Neural progenitor cell (in vitro differentiated cells): ENCODE measurements at regions not wholly inside any gene's neighbourhood (a gene's known extent, or its start where the extent isn't known, plus 50 kb on each side); places are given as distances from the start of the nearest gene placed in this dataset.

Source experiments
- DNase-seq: peaks from one replicate; pipeline ENCODE4 v3.0.0-alpha.2; 2016; ENCODE audit warnings: low spot score
- H2AFZ ChIP-seq: fragments of 200-600 bp; sonication (generic); replicated peaks from 2 replicates; pipeline ENCODE4 v1.6.1; 2016; ENCODE audit warnings: antibody characterized with exemption
- H3F3A ChIP-seq: fragments of 200-600 bp; sonication (generic); 2 replicates; pipeline ENCODE4 v1.6.1; 2016; ENCODE audit warnings: antibody characterized with exemption, low read depth
- H3K27ac ChIP-seq: fragments of 200-600 bp; sonication (generic); 2 replicates; pipeline ENCODE4 v1.5.1; 2016; ENCODE audit warnings: mild to moderate bottlenecking
- H3K27me3 ChIP-seq: fragments of 200-600 bp; sonication (generic); 2 replicates; pipeline ENCODE4 v1.6.1; 2016; ENCODE audit warnings: mild to moderate bottlenecking, moderate library complexity
- H3K36me3 ChIP-seq: fragments of 200-600 bp; sonication (generic); 2 replicates; pipeline ENCODE4 v1.5.1; 2016
- H3K4me1 ChIP-seq: fragments of 200-600 bp; sonication (generic); 2 replicates; pipeline ENCODE4 v1.6.1; 2016; ENCODE audit warnings: mixed run types
- H3K4me2 ChIP-seq: fragments of 200-600 bp; sonication (generic); 2 replicates; pipeline ENCODE4 v1.6.1; 2016
- H3K4me3 ChIP-seq: fragments of 200-600 bp; sonication (generic); 2 replicates; pipeline ENCODE4 v1.5.1; 2016
- H3K79me2 ChIP-seq: fragments of 200-600 bp; sonication (generic); 2 replicates; pipeline ENCODE4 v1.6.1; 2016; ENCODE audit warnings: low read depth
- H3K9ac ChIP-seq: fragments of 200-600 bp; sonication (generic); 2 replicates; pipeline ENCODE4 v1.6.1; 2016
- H3K9me3 ChIP-seq: fragments of 200-600 bp; sonication (generic); 2 replicates; pipeline ENCODE4 v1.5.1; 2016; ENCODE audit warnings: low read depth
- H4K20me1 ChIP-seq: fragments of 200-600 bp; sonication (generic); 2 replicates; pipeline ENCODE4 v1.6.1; 2016; ENCODE audit warnings: low read depth
- H3K27ac Mint-ChIP-seq: 3 replicates; pipeline ENCODE4 v1.8.0; 2021; ENCODE audit warnings: mixed read lengths
- H3K27me3 Mint-ChIP-seq: 2 replicates; pipeline ENCODE4 v1.8.0; 2022; ENCODE audit warnings: low read depth, mild to moderate bottlenecking, inconsistent platforms, moderate library complexity, mixed read lengths; ENCODE audit not compliant: insufficient read depth
- H3K36me3 Mint-ChIP-seq: 3 replicates; pipeline ENCODE4 v1.8.0; 2021; ENCODE audit warnings: mixed read lengths
- H3K4me1 Mint-ChIP-seq: 3 replicates; pipeline ENCODE4 v1.8.0; 2021; ENCODE audit warnings: mixed read lengths
- H3K4me3 Mint-ChIP-seq: 3 replicates; pipeline ENCODE4 v1.8.0; 2021; ENCODE audit warnings: mild to moderate bottlenecking, moderate library complexity, mixed read lengths
- H3K9me3 Mint-ChIP-seq: 3 replicates; pipeline ENCODE4 v1.8.0; 2020; ENCODE audit warnings: mixed read lengths
- CTCF ChIP-seq: fragments of 200-600 bp; sonication (generic); IDR thresholded peaks from 2 replicates; pipeline ENCODE4 v1.5.1; 2017; ENCODE audit warnings: antibody characterized with exemption, mild to moderate bottlenecking
- EZH2 ChIP-seq: fragments of 200-600 bp; sonication (generic); IDR thresholded peaks from 2 replicates; pipeline ENCODE4 v1.6.1; 2017; ENCODE audit warnings: antibody characterized with exemption, mild to moderate bottlenecking, moderate library complexity
- EZH2phosphoT487 ChIP-seq: fragments of 200-600 bp; sonication (generic); IDR thresholded peaks from 2 replicates; pipeline ENCODE4 v1.6.1; 2017; ENCODE audit warnings: antibody characterized with exemption

GRCh38 chr1:209232197-209232596 lies 351.3 kb upstream of the CAMK1G start:
- Histone ChIP-seq H3K4me3 (no peak overlapping the region), H2AFZ (no peak overlapping the region), H3K9me3 (no peaks in the 10 kb centered on the region), H3K27me3 (no peaks in the 10 kb centered on the region), H3K36me3 (no peaks in the 10 kb centered on the region), H3K4me2 (no peak overlapping the region), H3K9ac (no peak overlapping the region), H4K20me1 (no peaks in the 10 kb centered on the region), H3K4me1 (no peaks in the 10 kb centered on the region), H3K27ac (no peak overlapping the region), H3K79me2 (no peaks in the 10 kb centered on the region), H3F3A (no peaks in the 10 kb centered on the region)
- Mint-ChIP-seq H3K27me3 (peaks cover 5% of the 10 kb centered on the region), H3K4me1 (no peaks in the 10 kb centered on the region), H3K27ac (no peak overlapping the region), H3K9me3 (peaks cover 17% of the 10 kb centered on the region), H3K36me3 (no peaks in the 10 kb centered on the region), H3K4me3 (no peak overlapping the region)
- TF ChIP-seq EZH2phosphoT487 (no peak), CTCF (no peak), EZH2 (no peak)
- DNase-seq, result no peak

- Histone ChIP-seq H3K9ac (no peak overlapping the region), H3K4me3 (no peak overlapping the region), H3F3A (no peaks in the 10 kb centered on the region), H3K27ac (no peak overlapping the region), H3K9me3 (no peaks in the 10 kb centered on the region), H3K79me2 (no peaks in the 10 kb centered on the region), H3K36me3 (no peaks in the 10 kb centered on the region), H2AFZ (no peak overlapping the region), H3K4me1 (no peaks in the 10 kb centered on the region), H3K27me3 (no peaks in the 10 kb centered on the region), H4K20me1 (no peaks in the 10 kb centered on the region), H3K4me2 (no peak overlapping the region)
- DNase-seq, result no peak
- H3K4me1 Mint-ChIP-seq, result no peaks in the 10 kb centered on the region
- H3K27me3 Mint-ChIP-seq, result peaks cover 5% of the 10 kb centered on the region
- no peaks in the 10 kb centered on the region for H3K36me3 Mint-ChIP-seq
- peaks cover 17% of the 10 kb centered on the region for H3K9me3 Mint-ChIP-seq
- TF ChIP-seq EZH2 (no peak), EZH2phosphoT487 (no peak), CTCF (no peak)
- H3K4me3 Mint-ChIP-seq, result no peak overlapping the region
- no peak overlapping the region for H3K27ac Mint-ChIP-seq
Measured at GRCh38 chr1:209232759-209233158, 350.8 kb upstream of the CAMK1G start.

GRCh38 chr1:209235166-209235565 lies 348.3 kb upstream of the CAMK1G start:
- Histone ChIP-seq H3K4me1 (no peaks in the 10 kb centered on the region), H3K9me3 (no peaks in the 10 kb centered on the region), H3K36me3 (no peaks in the 10 kb centered on the region), H3K27me3 (no peaks in the 10 kb centered on the region), H4K20me1 (no peaks in the 10 kb centered on the region), H3K4me2 (no peak overlapping the region), H3K4me3 (no peak overlapping the region), H3K79me2 (no peaks in the 10 kb centered on the region), H3K27ac (no peak overlapping the region), H3K9ac (no peak overlapping the region), H2AFZ (no peak overlapping the region), H3F3A (no peaks in the 10 kb centered on the region)
- H3K36me3 Mint-ChIP-seq, result no peaks in the 10 kb centered on the region
- no peak overlapping the region for H3K27ac Mint-ChIP-seq
- H3K9me3 Mint-ChIP-seq, result peaks cover 16% of the 10 kb centered on the region
- TF ChIP-seq EZH2phosphoT487, result no peak
- TF ChIP-seq CTCF, result no peak
- H3K4me3 Mint-ChIP-seq, result no peak overlapping the region
- peaks cover 5% of the 10 kb centered on the region for H3K27me3 Mint-ChIP-seq
- H3K4me1 Mint-ChIP-seq, result no peaks in the 10 kb centered on the region
- no peak for DNase-seq

GRCh38 chr1:209238356-209238755 lies 345.2 kb upstream of the CAMK1G start:
- Histone ChIP-seq H3K79me2 (no peaks in the 10 kb centered on the region), H3K27me3 (no peaks in the 10 kb centered on the region), H3K9ac (no peak overlapping the region), H2AFZ (no peak overlapping the region), H4K20me1 (no peaks in the 10 kb centered on the region), H3K4me2 (no peak overlapping the region), H3K36me3 (no peaks in the 10 kb centered on the region), H3F3A (no peaks in the 10 kb centered on the region), H3K4me1 (no peaks in the 10 kb centered on the region), H3K27ac (no peak overlapping the region), H3K9me3 (no peaks in the 10 kb centered on the region), H3K4me3 (no peak overlapping the region)
- Mint-ChIP-seq H3K36me3 (no peaks in the 10 kb centered on the region), H3K9me3 (no peaks in the 10 kb centered on the region), H3K4me1 (no peaks in the 10 kb centered on the region), H3K27ac (no peak overlapping the region), H3K27me3 (peaks cover 2% of the 10 kb centered on the region), H3K4me3 (no peak overlapping the region)
- no peak for DNase-seq
- TF ChIP-seq EZH2phosphoT487 (no peak), EZH2 (no peak), CTCF (no peak)
